ENCODE measurements at regions not wholly inside any gene's neighbourhood (a gene's known extent, or its start where the extent isn't known, plus 50 kb on each side); places are given as distances from the start of the nearest gene placed in this dataset.

GRCh38 chr1:80363689-80364475 is 1357.4 kb upstream of the ADGRL4 start:
- H3K27me3 ChIP-seq (ENCODE audit: control insufficient read depth in 2 of 2, insufficient read depth in 2 of 2, low read length in 2 of 2): no peaks in the 10 kb centered on the region

GRCh38 chr1:80359666-80360065 is 1353.1 kb upstream of the ADGRL4 start:
- Mint-ChIP-seq H3K36me3 (no peaks in the 10 kb centered on the region), H3K4me1 (no peaks in the 10 kb centered on the region), H3K27ac (no peak overlapping the region), H3K4me3 (no peak overlapping the region), H3K27me3 (ENCODE audit: low read depth in 3 of 3) (no peaks in the 10 kb centered on the region), H3K9me3 (peaks cover 1 to 13% (median 5%) of the 10 kb centered on the region in 7 donors)
- Histone ChIP-seq H3K27ac (ENCODE audit: low read depth in 1 of 2, low read length in 2 of 2) (no peak overlapping the region), H4K20me1 (ENCODE audit: insufficient read depth, low read length) (no peaks in the 10 kb centered on the region), H3K79me2 (ENCODE audit: insufficient read depth, low read length) (no peaks in the 10 kb centered on the region), H3K4me1 (ENCODE audit: control insufficient read depth in 1 of 2, insufficient read depth in 2 of 2, low read length in 2 of 2) (no peaks in the 10 kb centered on the region), H2AFZ (ENCODE audit: insufficient read depth, low read depth, low read length, poor library complexity, severe bottlenecking) (no peak overlapping the region), H3K9ac (ENCODE audit: insufficient read depth, low read length, poor library complexity, severe bottlenecking) (no peak overlapping the region), H3K4me2 (replicated peaks; ENCODE audit: extremely low read depth, low read length, poor library complexity, severe bottlenecking) (no peak overlapping the region), H3K27me3 (ENCODE audit: control insufficient read depth in 2 of 2, insufficient read depth in 2 of 2, low read length in 2 of 2) (no peaks in the 10 kb centered on the region), H3K4me3 (replicated peaks in 1 of 3; ENCODE audit: low read depth in 2 of 3, low read length in 3 of 3) (no peak overlapping the region), H3K9me3 (replicated peaks in 1 of 2; ENCODE audit: control insufficient read depth in 1 of 2, insufficient read depth in 1 of 2, low read length in 2 of 2) (peaks cover 2 to 14% of the 10 kb centered on the region in 2 donors), H3K36me3 (replicated peaks in 1 of 2; ENCODE audit: control insufficient read depth in 1 of 2, insufficient read depth in 2 of 2, low read length in 2 of 2) (no peaks in the 10 kb centered on the region)
- WGBS (ENCODE audit: insufficient coverage): no CpG with 5 or more reads among the region's 2 CpGs
- intact Hi-C loops (cut with micrococcal nuclease): no loop called here
- TF ChIP-seq CTCF (IDR thresholded peaks at IDR 0.05): no peak
- no peak for DNase-seq

More at GRCh38 chr1:80363689-80364475, 1357.4 kb upstream of the ADGRL4 start:
- no peak for DNase-seq
- H3K9me3 ChIP-seq (replicated peaks in 1 of 2; ENCODE audit: control insufficient read depth in 1 of 2, insufficient read depth in 1 of 2, low read length in 2 of 2): peaks cover 5 to 6% of the 10 kb centered on the region in 2 donors
- Mint-ChIP-seq H3K4me1 (no peaks in the 10 kb centered on the region), H3K36me3 (no peaks in the 10 kb centered on the region), H3K27ac (no peak overlapping the region), H3K4me3 (no peak overlapping the region), H3K9me3 (peaks cover 2 to 8% (median 5%) of the 10 kb centered on the region in 7 donors), H3K27me3 (ENCODE audit: low read depth in 3 of 3) (no peaks in the 10 kb centered on the region)
- H3K36me3 ChIP-seq (replicated peaks in 1 of 2; ENCODE audit: control insufficient read depth in 1 of 2, insufficient read depth in 2 of 2, low read length in 2 of 2): no peaks in the 10 kb centered on the region
- intact Hi-C loops (cut with micrococcal nuclease): no loop called here
- no peak overlapping the region for H3K9ac ChIP-seq (ENCODE audit: insufficient read depth, low read length, poor library complexity, severe bottlenecking)
- H3K27ac ChIP-seq (ENCODE audit: low read depth in 1 of 2, low read length in 2 of 2): no peak overlapping the region
- H3K4me1 ChIP-seq (ENCODE audit: control insufficient read depth in 1 of 2, insufficient read depth in 2 of 2, low read length in 2 of 2): no peaks in the 10 kb centered on the region
- H2AFZ ChIP-seq (ENCODE audit: insufficient read depth, low read depth, low read length, poor library complexity, severe bottlenecking): no peak overlapping the region
- TF ChIP-seq CTCF (IDR thresholded peaks at IDR 0.05): no peak
- no CpG with 5 or more reads among the region's 5 CpGs for WGBS (ENCODE audit: insufficient coverage)
- no peak overlapping the region for H3K4me2 ChIP-seq (replicated peaks; ENCODE audit: extremely low read depth, low read length, poor library complexity, severe bottlenecking)
- no peak overlapping the region for H3K4me3 ChIP-seq (replicated peaks in 1 of 3; ENCODE audit: low read depth in 2 of 3, low read length in 3 of 3)
- H3K79me2 ChIP-seq (ENCODE audit: insufficient read depth, low read length): no peaks in the 10 kb centered on the region
- H4K20me1 ChIP-seq (ENCODE audit: insufficient read depth, low read length): no peaks in the 10 kb centered on the region
